ENCODE measurements at regions not wholly inside any gene's neighbourhood (a gene's known extent, or its start where the extent isn't known, plus 50 kb on each side); places are given as distances from the start of the nearest gene placed in this dataset.

DNA sequence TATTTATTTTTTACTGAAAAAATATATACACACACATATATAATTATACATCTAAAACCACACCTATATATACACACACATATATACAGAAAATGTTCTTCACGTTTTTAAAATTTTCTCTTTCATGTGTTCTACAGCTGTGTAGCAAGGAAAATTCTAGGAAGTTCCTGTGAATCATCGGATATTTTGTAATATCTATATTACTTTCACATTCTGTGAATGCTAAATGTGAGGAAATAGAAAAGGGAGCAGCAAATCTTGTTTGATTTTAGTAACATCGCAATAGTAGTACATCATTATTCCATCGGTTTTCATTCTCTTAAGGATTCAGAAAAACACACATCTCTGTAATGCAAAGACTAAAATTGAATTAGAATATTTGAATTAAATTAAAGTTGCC, 836.8 kb upstream of the NECTIN3 start:
- TF ChIP-seq, protein P1, sequence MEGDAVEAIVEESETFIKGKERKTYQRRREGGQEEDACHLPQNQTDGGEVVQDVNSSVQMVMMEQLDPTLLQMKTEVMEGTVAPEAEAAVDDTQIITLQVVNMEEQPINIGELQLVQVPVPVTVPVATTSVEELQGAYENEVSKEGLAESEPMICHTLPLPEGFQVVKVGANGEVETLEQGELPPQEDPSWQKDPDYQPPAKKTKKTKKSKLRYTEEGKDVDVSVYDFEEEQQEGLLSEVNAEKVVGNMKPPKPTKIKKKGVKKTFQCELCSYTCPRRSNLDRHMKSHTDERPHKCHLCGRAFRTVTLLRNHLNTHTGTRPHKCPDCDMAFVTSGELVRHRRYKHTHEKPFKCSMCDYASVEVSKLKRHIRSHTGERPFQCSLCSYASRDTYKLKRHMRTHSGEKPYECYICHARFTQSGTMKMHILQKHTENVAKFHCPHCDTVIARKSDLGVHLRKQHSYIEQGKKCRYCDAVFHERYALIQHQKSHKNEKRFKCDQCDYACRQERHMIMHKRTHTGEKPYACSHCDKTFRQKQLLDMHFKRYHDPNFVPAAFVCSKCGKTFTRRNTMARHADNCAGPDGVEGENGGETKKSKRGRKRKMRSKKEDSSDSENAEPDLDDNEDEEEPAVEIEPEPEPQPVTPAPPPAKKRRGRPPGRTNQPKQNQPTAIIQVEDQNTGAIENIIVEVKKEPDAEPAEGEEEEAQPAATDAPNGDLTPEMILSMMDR (conservative IDR thresholded peaks at IDR 0.05) = no peak
- no peak for TF ChIP-seq ZFX (IDR thresholded peaks at IDR 0.05)
